Left renal pelvis (tissue), 4 donors: ENCODE measurements at regions not wholly inside any gene's neighbourhood (a gene's known extent, or its start where the extent isn't known, plus 50 kb on each side); places are given as distances from the start of the nearest gene placed in this dataset.
"Not testable (repeated sequence)": the region's sequence is repeated elsewhere in the genome, so short reads cannot be mapped to it uniquely, and the experiment has no call there.

Experiments used
- DNase-seq, 4 donors: peaks; one replicate each; pipeline ENCODE4 v3.0.0-alpha.2; 2013; ENCODE audit warnings: low read depth in 4 of 4, low spot score in 3 of 4

DNA sequence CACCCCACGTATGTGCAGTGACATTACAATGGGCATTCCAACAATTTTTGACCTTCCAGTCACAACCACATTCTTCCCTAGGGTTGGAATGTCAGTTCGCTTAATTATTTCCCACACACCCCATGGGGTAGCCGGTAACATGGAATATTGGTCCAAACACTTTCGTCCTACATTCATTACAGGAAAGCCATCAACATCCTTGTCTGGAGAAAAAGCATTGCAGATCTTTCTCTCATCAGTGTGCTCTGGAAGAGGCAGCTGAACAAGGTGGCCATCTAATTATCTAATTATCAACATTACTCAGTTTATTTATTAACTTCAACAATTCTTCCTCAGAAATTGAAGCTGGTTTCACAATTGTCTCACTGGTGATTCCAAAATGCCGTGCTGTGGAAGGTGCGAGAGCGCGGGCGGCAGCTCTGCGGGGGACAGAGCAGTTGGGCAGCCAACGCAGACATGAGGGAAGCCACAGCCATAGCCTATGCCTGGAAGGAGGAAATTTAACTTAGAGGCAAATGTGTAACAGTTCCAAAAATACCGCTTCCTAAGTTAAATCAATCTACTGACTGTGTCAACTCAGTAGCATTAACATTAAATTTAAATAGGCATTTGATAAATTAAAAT, 1158.9 kb upstream of the EPHA6 start:
- DNase-seq = no peak

DNA sequence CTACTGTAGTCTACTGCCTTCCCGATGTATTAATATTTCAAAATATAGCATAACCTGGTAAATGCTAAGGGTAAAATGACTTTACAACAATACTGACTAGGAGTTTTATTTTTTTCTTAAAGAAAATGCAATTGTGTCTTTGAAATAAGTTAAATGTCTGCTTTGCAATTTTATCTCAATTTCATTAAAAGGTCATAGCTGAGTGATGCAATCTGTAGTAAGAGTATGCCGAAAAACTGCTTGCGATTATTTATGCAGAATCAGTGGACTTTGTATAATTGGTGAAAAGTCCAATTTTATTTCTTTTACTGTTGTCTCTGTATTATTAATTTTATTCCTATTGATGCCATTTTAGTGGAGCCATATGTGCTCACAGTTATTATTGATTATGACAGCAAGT, 1143.6 kb upstream of the EPHA6 start:
- no peak for DNase-seq

DNA sequence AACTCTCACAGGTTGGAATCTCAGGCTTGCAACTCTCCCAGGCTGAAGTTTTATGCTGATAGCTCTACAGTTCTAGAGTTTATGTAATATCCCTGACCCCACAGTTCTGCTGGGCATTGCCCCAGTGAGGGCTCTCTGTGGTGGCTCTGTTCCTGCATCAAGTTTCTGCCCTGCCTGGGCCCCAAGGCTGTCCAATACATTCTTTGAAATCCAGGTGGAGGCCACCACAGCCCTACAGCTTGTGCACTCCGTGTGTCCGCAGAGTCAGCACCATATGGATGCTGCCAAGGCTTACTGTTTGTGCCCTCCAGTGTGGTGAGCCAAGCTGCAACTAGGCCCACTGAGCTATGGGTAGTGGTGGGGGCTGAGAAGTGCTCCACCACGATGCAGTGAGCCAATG, 1141.2 kb upstream of the EPHA6 start:
- no peak for DNase-seq

DNA sequence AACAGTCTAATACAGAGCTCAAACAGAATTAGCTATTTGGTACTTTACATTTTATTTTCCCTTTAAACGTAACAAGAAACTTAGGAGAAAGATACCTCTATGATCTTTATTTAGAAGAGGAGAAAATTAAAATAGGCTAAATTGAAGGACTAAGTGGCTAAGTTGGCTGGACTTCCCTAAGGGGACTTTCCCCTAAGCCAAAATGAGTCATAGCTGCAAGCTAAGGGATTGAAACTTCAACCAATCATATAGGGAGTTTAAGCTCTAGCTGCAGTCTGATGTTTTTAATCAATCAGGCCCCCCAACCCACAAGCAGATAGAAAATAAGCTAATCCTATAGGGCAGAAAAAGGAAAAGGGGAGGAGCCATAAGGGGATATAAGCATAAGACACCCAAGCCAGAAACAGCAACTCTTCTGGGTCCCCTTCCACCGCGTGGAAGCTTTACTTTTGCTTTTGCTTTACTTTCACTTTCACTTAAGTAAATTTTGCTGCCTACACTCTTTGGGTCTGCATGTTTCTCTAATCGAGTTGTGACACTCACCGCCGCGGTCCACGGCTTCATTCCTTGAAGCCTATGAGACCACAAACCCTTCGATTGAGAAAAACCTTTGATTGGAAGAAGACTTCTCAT, 1108.5 kb upstream of the EPHA6 start:
- DNase-seq = no peak

DNA sequence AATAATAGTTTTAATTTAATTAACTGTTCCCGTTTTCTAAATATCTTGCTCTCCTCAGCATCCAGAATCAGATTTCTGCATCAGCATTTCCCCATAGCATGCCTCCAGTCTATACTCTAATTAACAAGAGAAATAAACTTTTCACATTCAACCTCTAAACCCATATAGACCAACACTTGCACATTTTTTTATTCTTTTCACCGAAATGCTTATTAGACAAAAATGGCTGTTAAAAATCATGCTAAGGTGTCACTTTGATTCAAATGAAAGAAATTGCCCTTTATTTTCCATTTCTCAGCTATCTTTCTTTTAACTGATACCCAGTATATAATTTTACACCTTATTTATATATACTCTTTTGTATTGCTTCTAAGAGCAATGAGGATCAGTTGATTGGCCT, 1107.1 kb upstream of the EPHA6 start:
- DNase-seq = no peak

DNA sequence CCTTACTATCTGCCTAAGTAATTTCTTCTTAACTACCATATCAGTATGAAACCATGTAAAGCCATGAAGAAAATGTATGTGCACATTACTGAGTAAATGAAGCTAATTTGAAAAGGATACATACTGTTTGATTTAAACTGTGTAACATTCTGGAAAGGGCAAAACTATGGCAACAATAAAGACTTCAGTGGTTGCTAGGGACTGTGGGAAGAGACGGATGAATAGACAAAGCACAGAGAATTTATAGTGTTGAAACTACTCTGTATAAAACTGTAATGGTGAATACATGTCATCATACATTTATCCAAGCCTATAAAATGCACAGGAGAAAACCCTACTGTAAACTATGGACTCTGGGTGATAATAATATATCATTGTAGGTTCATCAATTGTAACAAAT, 1103.7 kb upstream of the EPHA6 start:
- DNase-seq = no peak

DNA sequence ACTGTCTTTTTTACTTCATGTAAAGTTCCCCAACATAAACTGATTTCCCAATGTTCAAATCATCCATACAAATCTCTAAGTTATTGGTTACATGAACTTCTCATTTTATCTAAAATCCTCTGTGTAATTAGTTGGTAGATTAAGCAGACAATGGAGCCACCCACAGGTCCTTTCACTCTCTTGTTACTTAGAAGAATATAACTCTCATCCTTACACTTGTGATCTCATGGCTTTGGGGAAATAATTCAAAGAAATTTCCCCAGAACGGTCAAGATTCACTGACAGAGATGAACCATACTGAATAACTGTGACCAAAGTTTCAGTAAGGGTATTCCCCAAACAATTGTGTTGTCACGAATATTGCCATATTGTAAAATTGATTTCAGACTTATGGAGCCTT, 1102.6 kb upstream of the EPHA6 start:
- no peak for DNase-seq

DNA sequence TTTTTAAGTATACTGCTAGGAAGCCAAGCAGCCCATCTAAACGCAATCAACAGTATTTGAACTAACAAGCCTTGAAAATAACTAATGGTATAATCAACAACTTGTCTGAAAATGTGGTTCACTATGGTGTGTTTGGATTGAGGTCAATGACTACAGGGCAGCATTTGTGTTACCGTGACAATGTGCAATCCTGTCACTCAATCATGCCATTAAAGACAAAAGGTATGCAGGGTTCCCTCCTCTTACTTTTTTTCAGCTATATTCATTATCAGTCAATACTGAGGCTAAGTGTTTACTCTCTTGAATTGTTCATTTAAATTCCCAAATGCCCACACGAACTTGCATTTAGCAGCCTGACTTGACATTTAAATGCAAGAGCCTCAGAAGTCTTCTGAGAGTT, 1099.3 kb upstream of the EPHA6 start:
- no peak for DNase-seq

DNA sequence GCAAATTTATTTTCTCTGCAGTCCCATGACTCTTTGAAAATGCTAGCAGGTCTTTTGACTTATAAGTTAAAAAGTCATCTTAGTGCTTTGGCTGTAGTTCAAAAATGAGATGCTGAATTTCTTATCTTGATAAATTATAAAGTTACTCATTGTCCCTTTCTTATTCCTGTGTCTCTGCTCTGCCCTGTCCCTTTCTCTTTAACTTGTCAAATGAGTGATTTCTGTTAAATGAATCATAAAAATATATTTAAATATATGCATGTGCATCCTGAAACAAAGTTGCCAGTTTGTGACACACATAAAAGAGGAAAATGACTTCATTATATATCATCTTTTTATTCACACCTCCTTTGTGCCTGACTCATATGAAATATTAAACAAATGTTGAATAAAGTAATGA, 1097.3 kb upstream of the EPHA6 start:
- DNase-seq = no peak

DNA sequence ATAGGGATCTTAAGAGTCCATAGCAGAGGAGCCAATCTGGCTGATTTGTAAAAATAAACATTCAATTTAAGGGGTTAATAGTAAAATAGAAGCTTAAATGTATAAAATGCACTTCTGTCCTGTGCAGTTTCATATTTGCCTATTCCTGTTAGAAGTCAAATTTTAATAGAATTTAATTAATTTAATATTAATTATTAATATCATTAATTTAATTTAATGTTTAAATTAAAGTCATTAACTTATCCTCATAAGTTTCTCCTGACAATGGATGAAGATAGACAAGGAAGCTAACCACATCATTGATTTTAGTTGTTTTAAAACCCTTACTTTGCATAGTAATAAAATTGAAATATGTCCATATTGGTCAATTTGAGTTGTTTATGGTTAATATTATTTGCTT, 1096.2 kb upstream of the EPHA6 start:
- no peak for DNase-seq

DNA sequence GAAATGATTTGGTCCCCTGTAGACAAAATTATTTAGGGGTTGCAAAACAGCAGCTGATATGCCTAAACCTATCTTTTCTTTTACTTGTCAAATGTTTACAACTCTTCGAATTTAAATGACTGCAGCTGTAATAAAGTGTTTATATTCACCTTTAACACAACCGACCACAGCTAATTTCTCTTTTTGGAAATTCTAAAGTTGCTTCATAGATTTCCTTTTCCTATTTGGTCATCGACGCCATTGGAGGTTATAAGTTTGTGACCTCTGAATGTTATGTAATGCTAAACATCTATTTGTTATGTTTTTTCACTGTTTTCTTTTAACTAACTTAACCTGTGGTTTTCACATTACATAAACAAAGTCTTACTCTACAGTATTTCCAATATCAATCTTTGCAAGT, 1094.9 kb upstream of the EPHA6 start:
- DNase-seq = no peak

DNA sequence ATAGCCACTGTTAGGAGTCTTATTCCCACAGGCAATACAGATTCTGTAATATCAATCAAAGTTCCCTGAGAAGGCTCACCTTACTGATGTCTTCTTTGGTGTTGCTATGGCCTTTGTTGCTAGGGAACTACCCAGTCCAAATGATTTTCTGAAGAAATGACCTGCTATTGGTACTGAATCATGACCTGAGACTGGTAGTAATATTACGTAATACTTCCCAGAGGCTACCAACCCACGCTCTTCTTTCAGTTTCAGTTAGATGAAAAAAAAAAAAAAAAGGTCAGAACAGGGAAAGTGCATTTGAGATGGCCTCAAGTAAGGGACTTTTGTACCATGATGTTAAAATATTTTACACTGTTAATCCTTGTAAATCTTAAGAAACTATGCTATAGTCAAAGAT, 1092.5 kb upstream of the EPHA6 start:
- no peak for DNase-seq

DNA sequence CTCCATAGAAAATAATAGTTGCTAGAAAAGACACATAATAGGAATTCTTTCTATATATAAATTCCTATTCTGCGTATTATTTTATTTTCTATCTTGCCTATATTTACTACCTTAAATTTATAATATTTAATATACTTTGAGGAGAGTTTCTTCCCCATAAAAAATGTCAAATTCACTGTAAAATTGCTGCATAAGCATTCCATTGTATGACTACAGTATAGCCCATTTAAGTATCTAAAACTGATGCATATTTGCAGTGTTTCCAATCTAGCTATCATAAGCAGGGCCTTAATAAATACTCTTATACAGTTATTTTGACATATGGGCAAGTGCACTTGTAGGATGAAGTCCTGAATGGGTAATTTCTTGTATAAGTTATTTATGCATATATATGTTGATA, 1088.6 kb upstream of the EPHA6 start:
- no peak for DNase-seq

DNA sequence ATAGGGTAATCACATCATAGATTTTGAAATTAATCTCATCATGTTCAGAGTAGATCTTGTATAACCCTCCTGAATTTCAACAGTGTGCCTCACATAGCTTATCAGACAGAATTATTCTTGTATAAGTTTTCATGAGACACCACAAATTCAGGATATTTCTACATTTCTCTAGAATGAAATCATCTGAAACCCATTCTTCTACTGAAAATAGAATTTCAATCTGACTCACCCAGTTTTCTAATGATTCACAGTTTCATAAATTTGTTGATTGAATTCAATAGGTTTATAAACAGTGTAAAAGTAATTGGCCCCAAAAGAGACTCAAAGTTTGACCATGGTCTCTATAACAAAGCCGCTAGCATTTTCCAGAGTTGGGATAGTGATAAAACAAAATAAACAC, 1082.6 kb upstream of the EPHA6 start:
- no peak for DNase-seq

DNA sequence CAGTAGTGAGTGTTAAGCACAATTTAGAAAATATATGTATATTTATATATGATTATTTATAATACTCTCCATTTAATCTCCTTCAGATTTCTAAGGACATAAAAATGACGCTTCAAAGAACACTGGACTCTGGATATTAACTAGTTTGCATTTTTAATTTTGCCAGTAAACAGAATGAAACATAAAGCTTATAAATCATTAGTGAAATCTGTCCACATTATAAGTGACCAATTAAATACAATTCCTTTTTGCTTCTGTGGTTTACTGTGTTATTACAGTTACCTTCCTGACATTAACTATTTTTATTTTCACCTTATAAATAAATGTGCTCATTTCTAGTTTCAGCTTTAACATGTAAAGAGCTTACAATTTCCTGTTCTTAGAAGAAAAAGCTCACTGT, 1081.1 kb upstream of the EPHA6 start:
- no peak for DNase-seq

DNA sequence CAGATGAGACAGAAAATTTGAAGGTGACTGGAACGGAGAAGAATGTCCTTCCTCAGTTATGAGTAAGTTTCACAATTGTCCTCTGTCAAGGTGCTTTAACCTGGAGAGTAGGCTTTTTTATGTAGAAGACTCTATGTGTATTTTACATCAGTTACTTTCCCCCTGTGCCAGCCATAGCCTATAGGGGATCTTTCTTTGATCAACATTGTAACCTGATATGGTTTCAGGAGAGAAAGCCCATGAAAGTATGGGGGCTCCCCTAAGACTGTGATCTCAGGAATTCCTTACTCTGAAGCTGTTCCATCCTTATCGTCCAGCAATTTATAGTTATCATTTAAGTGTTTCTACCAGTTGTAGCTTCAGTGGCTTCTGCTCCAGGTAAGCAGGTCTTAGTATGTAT, 1076.3 kb upstream of the EPHA6 start:
- DNase-seq = no peak

DNA sequence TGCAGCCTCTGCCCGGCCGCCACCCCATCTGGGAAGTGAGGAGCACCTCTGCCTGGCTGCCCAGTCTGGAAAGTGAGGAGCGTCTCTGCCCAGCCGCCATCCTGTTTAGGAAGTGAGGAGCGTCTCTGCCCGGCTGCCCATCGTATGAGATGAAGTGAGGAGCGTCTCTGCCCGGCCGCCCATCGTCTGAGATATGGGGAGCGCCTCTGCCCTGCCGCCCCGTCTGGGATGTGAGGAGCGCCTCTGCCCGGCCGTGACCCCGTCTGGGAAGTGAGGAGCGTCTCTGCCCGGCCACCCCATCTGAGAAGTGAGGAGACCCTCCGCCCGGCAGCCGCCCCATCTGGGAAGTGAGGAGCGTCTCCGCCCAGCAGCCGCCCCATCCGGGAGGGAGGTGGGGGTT, 1069.5 kb upstream of the EPHA6 start:
- not testable (repeated sequence) for DNase-seq

DNA sequence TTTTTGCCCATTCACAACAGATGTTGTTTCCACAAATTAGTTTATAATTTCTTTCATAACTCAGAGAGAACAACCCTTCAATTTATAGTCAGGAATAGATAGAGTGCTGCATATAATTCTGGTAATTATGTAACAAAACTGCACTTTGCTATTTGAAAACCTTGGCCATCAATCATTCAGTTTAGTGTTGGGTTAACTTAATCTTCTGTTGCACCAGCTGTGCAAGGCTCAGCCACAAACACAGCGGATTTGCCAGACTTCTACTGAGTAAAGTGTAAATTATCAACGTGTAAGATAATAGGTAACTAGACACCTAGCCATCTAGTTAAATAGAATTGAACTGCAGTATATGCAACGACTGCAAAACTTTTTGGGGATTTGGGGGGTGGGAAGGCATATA, 1064.3 kb upstream of the EPHA6 start:
- DNase-seq = no peak

DNA sequence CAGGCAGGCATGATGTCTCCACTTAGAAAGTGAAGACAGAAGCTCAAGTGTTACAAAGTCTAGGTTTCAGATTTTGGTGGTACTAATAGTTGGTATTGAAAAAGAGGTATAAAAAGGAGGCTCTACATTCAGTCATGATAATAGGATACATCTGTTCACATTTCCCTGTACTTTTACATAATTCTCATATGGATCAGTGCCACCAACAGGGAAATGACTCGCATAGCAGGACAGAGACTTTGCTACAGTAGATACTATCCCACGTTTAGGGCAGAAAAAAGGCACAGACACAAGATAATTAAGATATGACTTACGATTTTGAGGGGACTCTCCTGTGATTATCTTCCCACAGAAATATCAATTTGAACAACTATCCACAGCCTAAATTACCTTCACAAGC, 1062.9 kb upstream of the EPHA6 start:
- no peak for DNase-seq

DNA sequence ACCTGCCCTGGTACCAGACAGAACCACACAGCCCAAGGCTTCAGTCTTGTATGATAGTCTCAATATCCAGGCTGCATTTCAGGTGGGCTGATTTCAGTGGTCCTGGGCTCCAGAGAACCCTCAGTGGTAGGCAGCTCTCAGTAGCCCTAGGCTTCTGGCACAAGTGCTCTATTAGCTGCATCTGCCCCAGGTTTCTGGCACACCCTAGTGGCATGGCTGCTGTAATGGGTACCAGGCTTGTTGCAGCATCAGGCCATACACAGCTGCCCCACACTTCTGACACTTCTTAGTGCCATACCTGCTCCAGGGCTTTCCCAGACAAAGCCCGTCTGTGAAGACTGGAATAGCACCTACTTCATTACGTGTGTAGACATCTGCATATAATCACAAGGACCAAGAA, 1062.2 kb upstream of the EPHA6 start:
- no peak for DNase-seq

DNA sequence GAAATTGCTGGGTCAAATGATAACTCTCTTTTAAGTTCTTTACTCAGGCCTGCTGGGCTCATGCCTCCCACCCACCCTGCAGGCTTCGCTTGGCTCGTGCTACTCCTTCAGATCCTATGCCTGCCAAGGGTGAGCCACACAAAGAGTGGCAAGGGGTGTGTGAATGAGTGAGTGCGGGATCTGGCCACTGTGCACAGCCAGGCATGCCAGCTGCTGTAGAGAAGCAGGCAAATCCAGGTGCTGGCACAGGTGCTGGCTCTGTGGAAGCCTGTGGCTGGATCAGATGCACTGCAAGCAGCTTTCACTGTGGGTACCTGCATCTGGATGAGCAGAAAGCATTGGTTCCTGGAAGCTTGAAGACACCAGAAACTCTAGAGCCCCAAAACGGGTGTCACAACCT, 1055.7 kb upstream of the EPHA6 start:
- DNase-seq = no peak

DNA sequence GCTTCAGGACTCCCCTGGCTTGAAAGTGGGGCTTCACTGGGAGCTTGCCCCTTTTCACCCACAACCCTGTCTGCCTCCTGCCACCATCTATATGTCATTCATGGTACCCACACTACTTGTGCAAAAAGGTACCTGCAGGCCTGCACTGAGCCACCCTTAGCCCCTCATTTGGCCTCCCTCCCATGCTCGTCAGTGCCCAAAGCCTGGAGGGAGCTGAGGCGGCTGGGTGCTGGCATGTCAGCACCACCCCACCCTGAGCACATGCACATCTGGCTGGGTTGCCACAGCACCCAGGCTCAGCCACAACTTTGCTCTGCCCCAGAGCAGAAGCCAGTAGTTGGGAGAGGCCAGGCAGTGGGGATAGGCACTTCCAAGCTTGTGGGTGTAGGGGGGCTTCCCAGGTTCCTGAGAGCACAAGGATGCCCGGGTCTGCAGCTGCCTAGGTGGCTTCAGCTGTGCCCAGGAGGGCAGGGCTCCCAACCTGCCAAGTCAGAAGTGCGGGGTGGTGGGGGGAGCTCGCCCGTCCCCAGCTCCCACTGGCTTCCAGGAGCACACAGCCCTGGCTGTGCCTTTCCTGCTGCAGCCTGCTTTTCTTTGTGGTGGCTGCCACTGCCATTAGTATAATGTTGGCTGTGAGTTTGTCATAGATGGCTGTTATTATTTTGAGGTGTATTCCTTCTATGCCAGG, 1054.6 kb upstream of the EPHA6 start:
- DNase-seq = no peak
